HCT116 (cell line): ENCODE measurements at regions not wholly inside any gene's neighbourhood (a gene's known extent, or its start where the extent isn't known, plus 50 kb on each side); places are given as distances from the start of the nearest gene placed in this dataset.

ENCODE experiments used
- ATAC-seq: fragments of 200-7000 bp; cut with Tn5 transposase; 2 replicates; pipeline ENCODE4 v1.9.1; 2020; ENCODE audit warnings: mild to moderate bottlenecking, moderate library complexity
- BruUV-seq: library from RNA; stranded (reverse); fragments of 400-500 nt; replicated peaks from 2 replicates; lab custom pipeline; 2021; lab: Mats Ljungman, UMichigan
- CTCF ChIA-PET: fragments of 300-600 bp; sonication (Branson Sonifier 250); formaldehyde crosslinking; loops from one replicate; lab custom pipeline; 2021; ENCODE audit warnings: antibody characterized with exemption; lab: Charles Lee
- POLR2A ChIA-PET: fragments of 300-600, 350-600 bp; sonication (Branson Sonifier 250); formaldehyde crosslinking; loops from one replicate; lab custom pipeline; 2021; ENCODE audit warnings: antibody characterized with exemption; lab: Charles Lee
- RAD21 ChIA-PET, 2 experiments: fragments of 300-600 bp; sonication (Branson Sonifier 250); formaldehyde crosslinking; loops; one replicate each; lab custom pipeline; 2023; ENCODE audit warnings: low total read pairs in 2 of 2; ENCODE audit not compliant: uncharacterized antibody in 2 of 2, unreplicated experiment in 2 of 2, low non-redundant PET in 1 of 2; lab: Charles Lee
- DNase-seq: peaks from one replicate; pipeline ENCODE4 v3.0.0-alpha.2; 2010; ENCODE audit warnings: low read depth, low spot score
- H2AFZ ChIP-seq: fragments of 200-600 bp; shearing (Covaris generic), sonication (generic); 2 replicates; pipeline ENCODE4 v1.6.1; 2017; ENCODE audit warnings: low read depth, mixed run types, mixed read lengths, antibody characterized with exemption, low read length; ENCODE audit not compliant: poor library complexity, severe bottlenecking
- H3K27ac ChIP-seq: 2 replicates; pipeline ENCODE4 v1.5.1; 2012; ENCODE audit warnings: low read depth, low read length
- H3K27me3 ChIP-seq: fragments of 200-600 bp; sonication (generic); 2 replicates; pipeline ENCODE4 v1.6.1; 2016; ENCODE audit warnings: mixed run types, low read length, mixed read lengths; ENCODE audit not compliant: insufficient read depth
- H3K36me3 ChIP-seq, 2 experiments: fragments of 200-500 bp in 1 of 2; fragments of 200-600 bp in 1 of 2; sonication (Bioruptor generic) in 1 of 2; sonication (generic) in 1 of 2; 2 replicates each; pipeline versions ENCODE4 v1.5.1 to v1.6.1; 2014 to 2016; ENCODE audit warnings: low read length in 2 of 2, inconsistent platforms in 1 of 2, mixed read lengths in 1 of 2, mixed run types in 1 of 2; ENCODE audit not compliant: insufficient read depth in 2 of 2, control insufficient read depth in 1 of 2
- H3K4me1 ChIP-seq, 2 experiments: fragments of 200-600 bp in 1 of 2; sonication (generic) in 1 of 2; 2 replicates each; pipeline versions ENCODE4 v1.5.1 to v1.6.1; 2012 to 2017; ENCODE audit warnings: low read length in 2 of 2, inconsistent platforms in 1 of 2, mild to moderate bottlenecking in 1 of 2, mixed read lengths in 1 of 2, mixed run types in 1 of 2, moderate library complexity in 1 of 2; ENCODE audit not compliant: insufficient read depth in 2 of 2, control insufficient read depth in 1 of 2
- H3K4me2 ChIP-seq: fragments of 200-600 bp; sonication (generic); 2 replicates; pipeline ENCODE4 v1.6.1; 2017; ENCODE audit warnings: mixed run types, low read length, mixed read lengths
- H3K4me3 ChIP-seq, 2 experiments: fragments of 200-600 bp in 1 of 2; sonication (generic) in 1 of 2; replicated peaks in 1 of 2; 2 replicates each; pipeline ENCODE4 v1.5.1; 2011 to 2016; ENCODE audit warnings: low read length in 2 of 2, control low read depth in 1 of 2, low read depth in 1 of 2, mild to moderate bottlenecking in 1 of 2, mixed read lengths in 1 of 2, mixed run types in 1 of 2
- H3K79me2 ChIP-seq: fragments of 200-600 bp; sonication (generic); 2 replicates; pipeline ENCODE4 v1.6.1; 2017; ENCODE audit warnings: mild to moderate bottlenecking, mixed run types, low read length, moderate library complexity, mixed read lengths; ENCODE audit not compliant: insufficient read depth
- H3K9ac ChIP-seq: fragments of 200-600 bp; sonication (generic); 2 replicates; pipeline ENCODE4 v1.6.1; 2016; ENCODE audit warnings: low read length, mixed read lengths
- H3K9me2 ChIP-seq: fragments of 200-600 bp; sonication (generic), shearing (Covaris generic); 2 replicates; pipeline ENCODE4 v1.6.1; 2017; ENCODE audit warnings: mixed run types, mild to moderate bottlenecking, moderate library complexity; ENCODE audit not compliant: insufficient read depth
- H3K9me3 ChIP-seq, 2 experiments: fragments of 200-500 bp in 1 of 2; fragments of 200-600 bp in 1 of 2; sonication (Bioruptor generic) in 1 of 2; sonication (generic) in 1 of 2; 2 replicates each; pipeline ENCODE4 v1.6.1; 2014 to 2017; ENCODE audit warnings: low read length in 2 of 2, mixed read lengths in 2 of 2, inconsistent platforms in 1 of 2, low read depth in 1 of 2, mild to moderate bottlenecking in 1 of 2, mixed run types in 1 of 2, moderate library complexity in 1 of 2; ENCODE audit not compliant: control insufficient read depth in 1 of 2, insufficient read depth in 1 of 2
- H4K20me1 ChIP-seq: fragments of 200-600 bp; sonication (generic), shearing (Covaris generic); 2 replicates; pipeline ENCODE4 v1.6.1; 2017; ENCODE audit warnings: mixed run types, mild to moderate bottlenecking, moderate library complexity; ENCODE audit not compliant: insufficient read depth
- CBX3 ChIP-seq: IDR thresholded peaks from 2 replicates; pipeline ENCODE4 v1.6.1; 2012; ENCODE audit warnings: low read depth
- CEBPB ChIP-seq: IDR thresholded peaks from 2 replicates; pipeline ENCODE4 v1.6.1; 2012; ENCODE audit warnings: low read depth
- CTCF ChIP-seq, 3 experiments: fragments of 200-600 bp in 1 of 3; sonication (generic) in 1 of 3; IDR thresholded peaks in 2 of 3; conservative IDR thresholded peaks in 1 of 3; 2 replicates each; pipeline ENCODE4 v1.5.1; 2012 to 2017; ENCODE audit warnings: low read depth in 2 of 3, low read length in 2 of 3, antibody characterized with exemption in 1 of 3, borderline replicate concordance in 1 of 3, control low read depth in 1 of 3, mild to moderate bottlenecking in 1 of 3, mixed read lengths in 1 of 3, mixed run types in 1 of 3, moderate library complexity in 1 of 3; ENCODE audit not compliant: insufficient read depth in 1 of 3
- ELF1 ChIP-seq: IDR thresholded peaks from 2 replicates; pipeline ENCODE4 v1.6.1; 2012; ENCODE audit warnings: low read depth, borderline replicate concordance
- EZH2phosphoT487 ChIP-seq: fragments of 200-600 bp; IDR thresholded peaks from 2 replicates; pipeline ENCODE4 v1.6.1; 2018; ENCODE audit warnings: antibody characterized with exemption, borderline replicate concordance
- FOSL1 ChIP-seq: IDR thresholded peaks from 2 replicates; pipeline ENCODE4 v1.6.1; 2012; ENCODE audit warnings: low read depth
- JUND ChIP-seq: IDR thresholded peaks from 2 replicates; pipeline ENCODE4 v1.6.1; 2012
- POLR2A ChIP-seq: IDR thresholded peaks from 2 replicates; pipeline ENCODE4 v1.7.0; 2011; ENCODE audit warnings: borderline replicate concordance; ENCODE audit not compliant: insufficient read depth, insufficient read length; ENCODE audit errors: extremely low read depth
- POLR2AphosphoS5 ChIP-seq: IDR thresholded peaks from 2 replicates; pipeline ENCODE4 v1.6.1; 2011; ENCODE audit warnings: mild to moderate bottlenecking, low read depth, low read length, moderate library complexity
- RAD21 ChIP-seq: IDR thresholded peaks from 2 replicates; pipeline ENCODE4 v1.6.1; 2012; ENCODE audit warnings: low read depth, mild to moderate bottlenecking
- SIN3A ChIP-seq: IDR thresholded peaks from 2 replicates; pipeline ENCODE4 v1.6.1; 2012; ENCODE audit warnings: low read depth
- SRF ChIP-seq: IDR thresholded peaks from 2 replicates; pipeline ENCODE4 v1.6.1; 2012; ENCODE audit warnings: low read depth
- YY1 ChIP-seq: IDR thresholded peaks from 2 replicates; pipeline ENCODE4 v1.6.1; 2011; ENCODE audit warnings: low read length, low read depth, moderate library complexity, mild to moderate bottlenecking; ENCODE audit not compliant: insufficient replicate concordance; ENCODE audit errors: extremely low read depth
- ZFX ChIP-seq: fragments of 450-650 bp; IDR thresholded peaks from 2 replicates; pipeline ENCODE4 v1.6.1; 2017
- ZNF274 ChIP-seq: fragments of 200-500 bp; sonication (Bioruptor generic); IDR thresholded peaks from 2 replicates; pipeline ENCODE4 v1.6.1; 2014; ENCODE audit warnings: mild to moderate bottlenecking, low read depth, low read length, inconsistent platforms
- intact Hi-C: fragments of 100-400 bp; cut with micrococcal nuclease; formaldehyde crosslinking; loops from 2 replicates; pipeline ENCODE4 v1.10.0; 2022
- TF ChIP-seq, protein P1 (sequence below): IDR thresholded peaks from 2 replicates; pipeline ENCODE4 v1.6.1; 2012; ENCODE audit warnings: low read depth
- TF ChIP-seq, protein P2 (sequence below): IDR thresholded peaks from 2 replicates; pipeline ENCODE4 v1.6.1; 2012

DNA sequence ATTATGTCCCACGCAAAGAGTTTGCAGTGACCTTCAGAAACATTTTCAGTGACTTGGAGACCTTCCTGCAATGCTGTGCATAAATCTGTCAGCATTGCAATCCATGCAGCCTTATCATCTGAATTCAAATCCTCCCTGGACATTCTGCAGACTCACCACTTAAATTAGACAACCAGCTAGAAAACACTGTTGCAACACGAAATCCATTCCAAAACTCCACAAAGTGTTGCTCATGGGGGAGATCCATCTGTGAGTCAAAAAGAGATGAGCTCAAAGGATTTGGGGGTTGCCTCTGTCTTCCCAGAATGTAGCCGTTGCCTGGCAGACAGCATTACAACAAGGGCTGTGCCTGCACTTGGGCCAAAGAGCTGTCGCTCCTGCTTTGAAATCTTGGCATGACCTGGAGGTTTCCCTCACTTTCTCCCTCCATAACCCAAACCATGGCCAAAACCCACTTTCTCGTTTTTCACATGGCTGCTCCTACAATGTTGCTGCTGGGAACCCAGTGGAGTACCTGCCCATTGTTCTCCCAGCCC is 163.5 kb upstream of the CDYL start:
- no peak overlapping the region for H3K27ac ChIP-seq
- H3K9ac ChIP-seq: no peak overlapping the region
- BruUV-seq: no TSS peak
- DNase-seq: no peak
- peaks cover 4 to 6% of the 10 kb centered on the region in 2 experiments; a peak in 3 of 4 replicates for H3K4me1 ChIP-seq
- CTCF ChIA-PET: no interaction called here
- intact Hi-C loops: no loop called here
- no peak overlapping the region for H2AFZ ChIP-seq
- no peak overlapping the region for H3K4me2 ChIP-seq
- peaks cover 23% of the 10 kb centered on the region; the same call in 1 of the 2 replicates for H3K27me3 ChIP-seq
- TF ChIP-seq CTCF (IDR thresholded peaks at IDR 0.05 in 2 of 3, conservative IDR thresholded peaks at IDR 0.05 in 1 of 3; ENCODE audit: borderline replicate concordance in 1 of 3, insufficient read depth in 1 of 3, low read depth in 2 of 3, low read length in 2 of 3) (no peak), CEBPB (no peak), POLR2A (no peak), ZNF274 (no peak), CBX3 (no peak), EZH2phosphoT487 (no peak), YY1 (no peak), FOSL1 (no peak), JUND (no peak), RAD21 (no peak), ZFX (no peak), SRF (no peak), POLR2AphosphoS5 (no peak), ELF1 (no peak), SIN3A (no peak)
- TF ChIP-seq, protein P1, sequence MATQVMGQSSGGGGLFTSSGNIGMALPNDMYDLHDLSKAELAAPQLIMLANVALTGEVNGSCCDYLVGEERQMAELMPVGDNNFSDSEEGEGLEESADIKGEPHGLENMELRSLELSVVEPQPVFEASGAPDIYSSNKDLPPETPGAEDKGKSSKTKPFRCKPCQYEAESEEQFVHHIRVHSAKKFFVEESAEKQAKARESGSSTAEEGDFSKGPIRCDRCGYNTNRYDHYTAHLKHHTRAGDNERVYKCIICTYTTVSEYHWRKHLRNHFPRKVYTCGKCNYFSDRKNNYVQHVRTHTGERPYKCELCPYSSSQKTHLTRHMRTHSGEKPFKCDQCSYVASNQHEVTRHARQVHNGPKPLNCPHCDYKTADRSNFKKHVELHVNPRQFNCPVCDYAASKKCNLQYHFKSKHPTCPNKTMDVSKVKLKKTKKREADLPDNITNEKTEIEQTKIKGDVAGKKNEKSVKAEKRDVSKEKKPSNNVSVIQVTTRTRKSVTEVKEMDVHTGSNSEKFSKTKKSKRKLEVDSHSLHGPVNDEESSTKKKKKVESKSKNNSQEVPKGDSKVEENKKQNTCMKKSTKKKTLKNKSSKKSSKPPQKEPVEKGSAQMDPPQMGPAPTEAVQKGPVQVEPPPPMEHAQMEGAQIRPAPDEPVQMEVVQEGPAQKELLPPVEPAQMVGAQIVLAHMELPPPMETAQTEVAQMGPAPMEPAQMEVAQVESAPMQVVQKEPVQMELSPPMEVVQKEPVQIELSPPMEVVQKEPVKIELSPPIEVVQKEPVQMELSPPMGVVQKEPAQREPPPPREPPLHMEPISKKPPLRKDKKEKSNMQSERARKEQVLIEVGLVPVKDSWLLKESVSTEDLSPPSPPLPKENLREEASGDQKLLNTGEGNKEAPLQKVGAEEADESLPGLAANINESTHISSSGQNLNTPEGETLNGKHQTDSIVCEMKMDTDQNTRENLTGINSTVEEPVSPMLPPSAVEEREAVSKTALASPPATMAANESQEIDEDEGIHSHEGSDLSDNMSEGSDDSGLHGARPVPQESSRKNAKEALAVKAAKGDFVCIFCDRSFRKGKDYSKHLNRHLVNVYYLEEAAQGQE: no peak
- TF ChIP-seq, protein P2, sequence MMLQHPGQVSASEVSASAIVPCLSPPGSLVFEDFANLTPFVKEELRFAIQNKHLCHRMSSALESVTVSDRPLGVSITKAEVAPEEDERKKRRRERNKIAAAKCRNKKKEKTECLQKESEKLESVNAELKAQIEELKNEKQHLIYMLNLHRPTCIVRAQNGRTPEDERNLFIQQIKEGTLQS: no peak
- TF ChIP-seq, all 23 proteins: peak for 0
- Histone ChIP-seq H3K36me3 (no peaks in the 10 kb centered on the region), H3K9me3 (no peaks in the 10 kb centered on the region), H3K79me2 (no peaks in the 10 kb centered on the region), H3K4me3 (no peak overlapping the region), H3K9me2 (no peaks in the 10 kb centered on the region), H4K20me1 (no peaks in the 10 kb centered on the region)
- no peak for ATAC-seq
- ChIA-PET POLR2A (no interaction called here), RAD21 (no interaction called here)
